ENCODE measurements at regions not wholly inside any gene's neighbourhood (a gene's known extent, or its start where the extent isn't known, plus 50 kb on each side); places are given as distances from the start of the nearest gene placed in this dataset.

DNA sequence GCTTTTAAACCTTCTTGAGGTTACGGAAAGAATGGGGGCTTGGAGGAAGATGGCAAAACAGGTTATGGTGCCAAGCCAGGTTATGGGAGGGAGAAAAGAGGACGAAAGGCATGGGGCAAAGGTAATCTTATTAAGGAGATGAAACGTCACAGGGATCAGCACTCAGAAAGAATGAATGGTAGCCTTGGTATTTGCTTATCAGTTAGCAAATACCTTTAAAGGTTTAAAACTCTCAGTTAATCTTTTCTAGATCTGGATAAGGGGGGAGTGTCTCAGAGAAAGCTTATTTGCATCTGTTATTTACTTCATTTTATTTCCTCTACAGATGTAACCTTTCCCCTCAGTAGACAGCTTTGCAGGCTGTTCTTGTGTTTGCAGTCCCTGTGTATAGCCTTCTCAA, 55.5 kb upstream of the EEF1E1 start:
- Histone ChIP-seq H3K9me3 (replicated peaks in 1 of 2; ENCODE audit: control insufficient read depth in 1 of 2, insufficient read depth in 1 of 2, low read length in 2 of 2) (peaks cover 0 to 2% of the 10 kb centered on the region in 2 donors), H3K27me3 (ENCODE audit: control insufficient read depth in 2 of 2, insufficient read depth in 2 of 2, low read length in 2 of 2) (no peaks in the 10 kb centered on the region), H3K4me2 (replicated peaks; ENCODE audit: extremely low read depth, low read length, poor library complexity, severe bottlenecking) (no peak overlapping the region), H3K36me3 (replicated peaks in 1 of 2; ENCODE audit: control insufficient read depth in 1 of 2, insufficient read depth in 2 of 2, low read length in 2 of 2) (no peaks in the 10 kb centered on the region), H4K20me1 (ENCODE audit: insufficient read depth, low read length) (no peaks in the 10 kb centered on the region), H2AFZ (ENCODE audit: insufficient read depth, low read depth, low read length, poor library complexity, severe bottlenecking) (no peak overlapping the region), H3K4me3 (replicated peaks in 1 of 3; ENCODE audit: low read depth in 2 of 3, low read length in 3 of 3) (no peak overlapping the region), H3K27ac (ENCODE audit: low read depth in 1 of 2, low read length in 2 of 2) (no peak overlapping the region), H3K79me2 (ENCODE audit: insufficient read depth, low read length) (no peaks in the 10 kb centered on the region), H3K4me1 (ENCODE audit: control insufficient read depth in 1 of 2, insufficient read depth in 2 of 2, low read length in 2 of 2) (no peaks in the 10 kb centered on the region), H3K9ac (ENCODE audit: insufficient read depth, low read length, poor library complexity, severe bottlenecking) (no peak overlapping the region)
- Mint-ChIP-seq H3K4me1 (peaks cover 3% of the 10 kb centered on the region), H3K9me3 (peaks cover 0 to 12% (median 3%) of the 10 kb centered on the region in 7 donors), H3K4me3 (no peak overlapping the region), H3K27ac (no peak overlapping the region), H3K27me3 (ENCODE audit: low read depth in 3 of 3) (peaks cover 2 to 8% (median 4%) of the 10 kb centered on the region in 3 donors), H3K36me3 (no peaks in the 10 kb centered on the region)
- intact Hi-C loops (cut with micrococcal nuclease): no loop called here
- no peak for DNase-seq
- WGBS (ENCODE audit: insufficient coverage): 75% methylated on average over 2 of the region's 3 CpGs
- TF ChIP-seq, protein P1, sequence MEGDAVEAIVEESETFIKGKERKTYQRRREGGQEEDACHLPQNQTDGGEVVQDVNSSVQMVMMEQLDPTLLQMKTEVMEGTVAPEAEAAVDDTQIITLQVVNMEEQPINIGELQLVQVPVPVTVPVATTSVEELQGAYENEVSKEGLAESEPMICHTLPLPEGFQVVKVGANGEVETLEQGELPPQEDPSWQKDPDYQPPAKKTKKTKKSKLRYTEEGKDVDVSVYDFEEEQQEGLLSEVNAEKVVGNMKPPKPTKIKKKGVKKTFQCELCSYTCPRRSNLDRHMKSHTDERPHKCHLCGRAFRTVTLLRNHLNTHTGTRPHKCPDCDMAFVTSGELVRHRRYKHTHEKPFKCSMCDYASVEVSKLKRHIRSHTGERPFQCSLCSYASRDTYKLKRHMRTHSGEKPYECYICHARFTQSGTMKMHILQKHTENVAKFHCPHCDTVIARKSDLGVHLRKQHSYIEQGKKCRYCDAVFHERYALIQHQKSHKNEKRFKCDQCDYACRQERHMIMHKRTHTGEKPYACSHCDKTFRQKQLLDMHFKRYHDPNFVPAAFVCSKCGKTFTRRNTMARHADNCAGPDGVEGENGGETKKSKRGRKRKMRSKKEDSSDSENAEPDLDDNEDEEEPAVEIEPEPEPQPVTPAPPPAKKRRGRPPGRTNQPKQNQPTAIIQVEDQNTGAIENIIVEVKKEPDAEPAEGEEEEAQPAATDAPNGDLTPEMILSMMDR (IDR thresholded peaks at IDR 0.05): no peak

DNA sequence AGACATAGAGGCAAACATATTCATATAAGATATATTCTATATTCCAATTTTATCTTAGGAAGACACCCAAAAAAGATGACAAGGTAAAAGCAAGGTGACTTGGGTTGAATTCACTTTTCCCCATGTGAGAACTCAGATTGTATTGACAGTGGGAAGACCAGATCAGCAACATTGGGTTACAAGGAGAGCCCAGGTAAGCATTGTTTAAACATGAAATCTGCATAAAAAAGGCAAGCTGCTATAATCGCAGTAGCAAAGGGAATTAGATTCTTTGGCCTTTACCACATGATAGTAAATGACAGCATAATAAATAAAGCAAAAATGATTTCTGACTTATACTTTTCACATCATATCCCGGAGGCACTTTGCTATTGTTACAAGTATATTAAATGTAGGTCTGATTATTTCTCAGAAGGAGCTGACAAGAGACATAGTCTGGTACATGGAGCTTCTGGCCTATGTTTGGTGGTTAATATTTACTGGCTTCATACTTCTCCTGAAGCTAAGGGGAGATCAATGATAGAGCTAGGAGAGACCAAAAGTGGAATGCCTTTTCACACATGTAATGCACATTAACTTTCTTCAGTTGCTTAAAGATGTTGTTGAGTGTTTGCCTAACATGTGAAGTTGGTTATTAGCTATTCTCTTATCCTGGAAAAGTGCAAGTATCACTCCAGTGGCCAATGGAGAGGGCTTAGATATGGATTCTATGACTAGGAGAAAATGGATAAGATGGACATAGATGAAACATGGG, 53.1 kb upstream of the EEF1E1 start:
- Mint-ChIP-seq H3K9me3 (peaks cover 0 to 11% (median 0%) of the 10 kb centered on the region in 7 donors), H3K36me3 (no peaks in the 10 kb centered on the region), H3K27ac (no peak overlapping the region), H3K4me3 (no peak overlapping the region), H3K4me1 (peaks cover 3% of the 10 kb centered on the region), H3K27me3 (ENCODE audit: low read depth in 3 of 3) (peaks cover 4 to 8% (median 6%) of the 10 kb centered on the region in 3 donors)
- DNase-seq: no peak
- TF ChIP-seq, protein P1 (IDR thresholded peaks at IDR 0.05): no peak
- no peaks in the 10 kb centered on the region for H3K79me2 ChIP-seq (ENCODE audit: insufficient read depth, low read length)
- no peaks in the 10 kb centered on the region for H3K4me1 ChIP-seq (ENCODE audit: control insufficient read depth in 1 of 2, insufficient read depth in 2 of 2, low read length in 2 of 2)
- intact Hi-C loops (cut with micrococcal nuclease): no loop called here
- H3K4me2 ChIP-seq (replicated peaks; ENCODE audit: extremely low read depth, low read length, poor library complexity, severe bottlenecking): no peak overlapping the region
- no CpG with 5 or more reads among the region's 2 CpGs for WGBS (ENCODE audit: insufficient coverage)
- H2AFZ ChIP-seq (ENCODE audit: insufficient read depth, low read depth, low read length, poor library complexity, severe bottlenecking): no peak overlapping the region
- no peak overlapping the region for H3K4me3 ChIP-seq (replicated peaks in 1 of 3; ENCODE audit: low read depth in 2 of 3, low read length in 3 of 3)
- no peak overlapping the region for H3K27ac ChIP-seq (ENCODE audit: low read depth in 1 of 2, low read length in 2 of 2)
- no peaks in the 10 kb centered on the region for H4K20me1 ChIP-seq (ENCODE audit: insufficient read depth, low read length)
- no peaks in the 10 kb centered on the region for H3K9me3 ChIP-seq (replicated peaks in 1 of 2; ENCODE audit: control insufficient read depth in 1 of 2, insufficient read depth in 1 of 2, low read length in 2 of 2)
- H3K36me3 ChIP-seq (replicated peaks in 1 of 2; ENCODE audit: control insufficient read depth in 1 of 2, insufficient read depth in 2 of 2, low read length in 2 of 2): no peaks in the 10 kb centered on the region
- H3K9ac ChIP-seq (ENCODE audit: insufficient read depth, low read length, poor library complexity, severe bottlenecking): no peak overlapping the region
- H3K27me3 ChIP-seq (ENCODE audit: control insufficient read depth in 2 of 2, insufficient read depth in 2 of 2, low read length in 2 of 2): no peaks in the 10 kb centered on the region
